Loucy (cell line): ENCODE measurements at regions not wholly inside any gene's neighbourhood (a gene's known extent, or its start where the extent isn't known, plus 50 kb on each side); places are given as distances from the start of the nearest gene placed in this dataset.

ENCODE experiments used
- CTCF ChIP-seq: fragments of 200-600 bp; sonication (generic); conservative IDR thresholded peaks from 2 replicates; pipeline ENCODE4 v1.5.1; 2014; ENCODE audit warnings: mild to moderate bottlenecking, antibody characterized with exemption, low read length
- EZH2phosphoT487 ChIP-seq: fragments of 200-600 bp; IDR thresholded peaks from 2 replicates; pipeline ENCODE4 v1.6.1; 2018; ENCODE audit warnings: antibody characterized with exemption, mild to moderate bottlenecking, moderate library complexity, borderline replicate concordance

GRCh38 chr2:136410673-136411072, 292.7 kb upstream of the CXCR4 start:
- TF ChIP-seq CTCF (no peak), EZH2phosphoT487 (no peak)
